K562 (cell line): ENCODE measurements at regions not wholly inside any gene's neighbourhood (a gene's known extent, or its start where the extent isn't known, plus 50 kb on each side); places are given as distances from the start of the nearest gene placed in this dataset.

Source experiments
- ADNP ChIP-seq: fragments of 200-800 bp; sonication (Bioruptor generic); IDR thresholded peaks from 2 replicates; pipeline ENCODE4 v1.6.1; 2016; ENCODE audit warnings: missing genetic modification characterization, missing compliant biosample characterization
- FOSL1 ChIP-seq: fragments of 200-800 bp; sonication (Bioruptor generic); conservative IDR thresholded peaks from 2 replicates; pipeline ENCODE4 v1.6.1; 2016; ENCODE audit warnings: missing genetic modification characterization, missing compliant biosample characterization
- MXI1 ChIP-seq: IDR thresholded peaks from 2 replicates; pipeline ENCODE4 v1.6.1; 2011; ENCODE audit warnings: low read depth, mild to moderate bottlenecking, improper control_type of control experiment, low read length
- MYNN ChIP-seq, 2 experiments: sonication (generic); formaldehyde crosslinking in 1 of 2; IDR thresholded peaks; 2 replicates each; pipeline versions ENCODE4 v1.5.0 to v1.6.1; 2016 to 2020; ENCODE audit warnings: antibody characterized with exemption in 1 of 2, missing genetic modification reagents in 1 of 2
- NFYB ChIP-seq: IDR thresholded peaks from 2 replicates; pipeline ENCODE4 v1.6.1; 2011; ENCODE audit warnings: mild to moderate bottlenecking, moderate library complexity; ENCODE audit not compliant: insufficient read length; ENCODE audit errors: extremely low read depth
- PHB2 ChIP-seq: fragments of 450-650 bp; IDR thresholded peaks from 2 replicates; pipeline ENCODE4 v1.6.1; 2017; ENCODE audit warnings: low read depth
- TAF7 ChIP-seq: fragments of 450-650 bp; IDR thresholded peaks from 2 replicates; pipeline ENCODE4 v1.6.1; 2016; ENCODE audit warnings: missing genetic modification characterization, missing compliant biosample characterization
- ZNF354B ChIP-seq: fragments of 250-450 bp; sonication (Bioruptor Pico); IDR thresholded peaks from 2 replicates; pipeline ENCODE4 v1.4.0; 2020
- TF ChIP-seq, protein P1 (sequence below): fragments of 250-450 bp; sonication (Bioruptor Pico); IDR thresholded peaks from 2 replicates; pipeline ENCODE4 v1.5.0; 2021

DNA sequence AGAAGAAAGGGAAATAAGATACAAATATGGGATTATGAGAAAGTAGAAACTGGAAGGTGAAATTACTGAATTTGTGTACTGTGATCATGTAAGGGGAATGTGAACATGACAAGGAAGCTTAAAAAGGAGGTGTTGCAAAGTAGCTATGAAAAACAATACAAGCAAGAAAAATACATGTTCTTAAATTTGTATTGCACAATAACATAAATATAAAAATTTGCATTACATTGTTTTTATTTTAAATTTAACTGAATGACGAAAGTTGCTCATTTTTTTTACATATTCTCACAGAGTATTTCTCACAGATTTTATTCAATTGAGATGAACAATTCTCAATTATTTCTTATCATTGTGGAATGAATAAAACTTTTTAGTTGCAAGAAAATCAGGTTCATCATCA lies 874.8 kb downstream of the AMY1C start:
- TF ChIP-seq ZNF354B (CRISPR knock-in tag) (no peak), MXI1 (no peak), ADNP (no peak), MYNN (IDR thresholded peaks at IDR 0.05) (no peak), MYNN (CRISPR knock-in tag; IDR thresholded peaks at IDR 0.05) (no peak), FOSL1 (no peak), TAF7 (tag) (no peak), NFYB (no peak), PHB2 (no peak)
- TF ChIP-seq, protein P1, sequence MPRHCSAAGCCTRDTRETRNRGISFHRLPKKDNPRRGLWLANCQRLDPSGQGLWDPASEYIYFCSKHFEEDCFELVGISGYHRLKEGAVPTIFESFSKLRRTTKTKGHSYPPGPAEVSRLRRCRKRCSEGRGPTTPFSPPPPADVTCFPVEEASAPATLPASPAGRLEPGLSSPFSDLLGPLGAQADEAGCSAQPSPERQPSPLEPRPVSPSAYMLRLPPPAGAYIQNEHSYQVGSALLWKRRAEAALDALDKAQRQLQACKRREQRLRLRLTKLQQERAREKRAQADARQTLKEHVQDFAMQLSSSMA (CRISPR knock-in tag), result no peak
